ENCODE measurements at regions not wholly inside any gene's neighbourhood (a gene's known extent, or its start where the extent isn't known, plus 50 kb on each side); places are given as distances from the start of the nearest gene placed in this dataset.
"Not testable (repeated sequence)": the region's sequence is repeated elsewhere in the genome, so short reads cannot be mapped to it uniquely, and the experiment has no call there.

DNA sequence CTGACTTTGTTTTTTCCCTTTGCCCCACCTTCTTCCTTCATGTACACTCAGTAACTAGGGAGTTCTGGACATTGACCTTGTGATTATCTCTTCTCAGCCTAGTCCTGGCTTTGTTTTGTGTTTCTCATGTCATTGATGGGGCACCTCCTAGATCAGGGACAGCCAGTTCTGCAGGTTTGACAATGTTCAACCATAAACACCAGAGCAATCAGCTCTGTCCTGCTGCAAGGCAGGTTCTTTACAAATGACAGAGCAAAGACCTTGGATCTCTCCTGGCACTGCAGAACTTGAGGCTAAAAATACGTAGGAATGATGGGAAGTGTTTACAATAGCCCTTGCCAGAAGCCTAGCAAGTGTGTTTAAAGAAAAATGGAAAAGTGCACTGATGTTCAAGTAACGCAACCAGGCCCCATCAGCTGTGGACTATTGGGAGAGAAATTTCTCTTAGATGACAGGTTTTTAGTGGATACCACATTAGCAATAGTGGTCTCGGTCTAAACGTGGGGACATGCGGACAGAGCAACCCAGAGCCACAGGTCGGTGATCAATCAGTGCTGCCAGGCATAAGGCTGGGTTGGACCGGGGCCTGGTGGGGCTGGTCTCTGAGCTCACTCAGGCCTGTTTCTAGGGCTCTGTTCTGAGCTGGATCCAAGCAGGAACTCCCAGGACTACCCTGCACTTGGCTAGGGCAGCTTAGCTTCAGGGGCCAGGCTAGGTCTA is 76.8 kb downstream of the SOWAHC start:
- no peak for DNase-seq (ENCODE audit: low spot score)

GRCh38 chr2:109692013-109692743 is 78.0 kb downstream of the SOWAHC start:
- no peak for DNase-seq (ENCODE audit: low spot score)

- DNase-seq (ENCODE audit: low spot score), result not testable (repeated sequence)
Observed at GRCh38 chr2:109692831-109693230, 78.7 kb downstream of the SOWAHC start.

DNA sequence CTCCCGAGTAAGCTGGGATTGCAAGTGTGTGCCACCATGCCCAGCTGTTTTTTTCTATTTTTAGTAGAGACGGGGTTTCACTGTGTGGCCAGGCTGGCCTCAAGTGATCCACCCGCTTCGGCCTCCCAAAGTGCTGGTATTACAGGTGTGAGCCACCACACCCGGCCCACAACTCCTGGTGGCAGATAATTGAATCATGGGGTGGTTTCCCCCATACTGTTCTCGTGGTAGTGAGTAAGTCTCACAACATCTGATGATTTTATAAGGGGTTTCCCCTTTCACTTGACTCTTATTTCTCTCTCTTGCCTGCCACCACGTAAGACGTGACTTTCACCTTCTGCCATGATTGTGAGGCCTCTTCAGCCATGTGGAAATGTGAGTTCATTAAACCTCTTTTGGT is 79.1 kb downstream of the SOWAHC start:
- DNase-seq (ENCODE audit: low spot score), result not testable (repeated sequence)

GRCh38 chr2:109694190-109694589 is 80.0 kb downstream of the SOWAHC start:
- no peak for DNase-seq (ENCODE audit: low spot score)

- no peak for DNase-seq (ENCODE audit: low spot score)
Observed at GRCh38 chr2:109695290-109695689, 81.1 kb downstream of the SOWAHC start.

DNA sequence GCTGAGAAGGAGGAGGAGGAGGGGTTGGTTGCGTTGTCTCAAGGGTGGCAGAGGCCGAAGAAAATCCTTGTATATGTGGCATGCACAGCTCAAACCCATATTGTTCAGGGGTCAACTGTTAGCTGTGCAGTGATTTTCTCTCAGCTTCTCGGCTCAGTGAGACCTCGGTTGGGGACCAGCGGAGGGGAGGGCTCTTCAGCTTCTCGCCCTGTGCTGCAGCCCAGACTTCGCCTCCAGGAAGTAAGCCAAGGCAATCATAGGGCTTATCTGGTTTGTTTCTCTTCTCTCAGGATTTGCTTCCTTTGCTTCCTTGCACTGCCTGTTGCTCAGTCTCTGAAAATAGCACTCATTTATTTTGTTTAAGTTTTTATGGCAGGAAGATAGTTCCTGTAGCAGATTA is 85.5 kb downstream of the SOWAHC start:
- no peak for DNase-seq (ENCODE audit: low spot score)

DNA sequence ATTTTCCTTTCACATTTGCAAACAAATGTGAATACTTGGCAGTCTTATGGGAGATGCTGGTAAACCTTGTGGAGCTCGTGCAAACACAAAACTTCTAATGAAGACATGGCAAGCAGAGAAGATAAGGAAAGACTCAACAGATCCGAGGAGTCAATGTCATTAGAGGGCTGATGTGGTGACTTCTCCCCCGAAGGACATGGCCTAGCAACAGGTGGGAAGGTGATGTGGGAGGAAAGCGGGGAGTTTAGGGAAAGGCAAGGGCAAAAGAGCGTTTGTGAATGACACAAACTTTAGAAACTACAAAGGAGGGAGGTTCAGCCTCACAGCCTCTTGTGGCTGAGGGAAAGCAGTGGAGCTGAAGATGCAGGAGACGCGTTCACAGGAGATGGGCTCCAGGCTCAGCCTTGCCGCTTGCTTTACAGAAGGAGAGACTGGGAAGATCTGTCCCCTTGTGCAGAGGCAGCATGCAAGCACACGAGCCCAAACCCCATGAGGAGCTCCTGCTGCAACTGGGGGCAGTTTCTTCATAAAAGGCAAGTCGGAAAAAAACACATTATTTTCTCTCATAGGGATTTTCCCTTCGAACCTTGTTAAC is 86.6 kb downstream of the SOWAHC start:
- DNase-seq (ENCODE audit: low spot score), result no peak

DNA sequence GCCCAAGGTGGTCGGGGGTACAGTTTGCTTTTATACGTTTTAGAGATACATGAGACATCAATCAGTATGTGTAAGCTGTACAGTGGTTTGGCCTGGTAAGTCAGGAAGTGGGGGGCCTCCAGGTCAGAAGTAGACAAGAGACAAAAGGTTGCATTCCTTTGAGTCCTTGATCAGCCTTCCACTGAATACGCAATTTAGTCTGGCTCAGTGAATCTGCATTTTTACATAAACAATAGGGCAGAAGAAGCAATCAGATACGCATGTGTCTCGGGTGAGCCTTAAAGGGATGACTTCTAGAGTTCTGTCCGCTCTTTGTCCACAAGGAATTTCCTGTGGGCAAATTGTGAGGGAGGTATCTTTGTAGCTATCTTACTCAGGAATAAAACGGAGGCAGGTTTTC is 87.2 kb downstream of the SOWAHC start:
- DNase-seq (ENCODE audit: low spot score), result no peak

GRCh38 chr2:109702250-109702985 is 88.3 kb downstream of the SOWAHC start:
- DNase-seq (ENCODE audit: low spot score), result peak; percentile 2

DNA sequence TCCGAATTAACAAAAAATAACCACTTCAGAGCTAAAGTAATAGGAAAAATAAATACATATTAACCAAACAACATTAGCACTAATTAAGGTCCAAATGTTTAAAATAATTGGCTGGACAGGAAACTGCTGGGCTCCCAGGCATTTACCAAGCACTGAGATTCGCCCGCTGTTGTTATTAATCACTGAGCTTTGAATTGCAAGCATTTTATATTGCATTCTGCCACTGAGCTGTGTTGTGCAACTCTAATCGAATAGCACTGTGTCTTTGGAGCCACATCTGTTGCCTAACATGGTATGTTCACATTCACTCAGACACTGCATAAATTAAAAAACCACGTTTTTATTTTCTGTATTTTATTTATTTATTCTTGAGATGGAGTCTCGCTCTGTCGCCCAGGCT is 88.9 kb downstream of the SOWAHC start:
- DNase-seq (ENCODE audit: low spot score), result no peak

- no peak for DNase-seq (ENCODE audit: low spot score)
Observed at GRCh38 chr2:109703798-109704197, 89.6 kb downstream of the SOWAHC start.

DNA sequence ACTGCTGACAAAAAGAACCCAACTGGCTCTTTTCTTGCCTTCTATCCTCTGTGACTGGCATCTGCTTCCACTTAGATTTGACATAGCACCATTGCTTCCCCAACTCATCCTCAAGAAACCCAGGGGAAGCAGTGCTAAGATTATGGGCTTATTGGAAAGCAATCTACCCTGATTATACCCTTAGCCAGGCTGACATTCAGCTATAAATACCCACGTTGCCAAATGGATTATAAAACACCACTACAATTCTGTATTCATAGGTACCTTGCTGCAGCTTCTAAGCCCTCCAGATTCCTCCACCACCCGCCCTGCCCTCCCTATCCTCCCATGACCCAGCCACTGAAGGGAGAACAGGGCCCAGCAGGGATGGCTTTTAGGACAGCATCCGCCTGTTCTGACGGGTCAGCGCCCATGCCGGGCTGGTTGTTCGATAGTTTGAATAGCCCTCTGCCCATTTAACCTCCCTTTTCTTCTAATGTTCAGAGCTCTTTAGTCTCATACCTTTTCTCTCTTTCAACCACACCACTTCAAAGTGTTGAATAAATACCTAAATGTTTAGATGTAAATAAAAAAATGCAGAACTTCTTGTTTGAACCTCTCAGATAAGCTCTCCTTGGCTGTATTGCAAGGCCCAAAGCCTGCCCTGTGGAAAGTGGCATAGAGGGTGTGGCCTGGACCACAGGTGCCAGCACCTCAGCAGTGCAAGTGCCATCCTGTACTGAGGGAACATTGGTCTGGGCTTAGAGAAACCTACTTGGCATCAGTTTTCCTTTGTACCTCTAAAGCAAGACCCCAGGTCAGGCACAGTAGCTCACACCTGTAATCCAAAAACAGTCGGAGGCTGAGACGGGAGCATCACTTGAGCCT is 86.6 kb upstream of the RGPD5 start:
- no peak for DNase-seq (ENCODE audit: low spot score)

DNA sequence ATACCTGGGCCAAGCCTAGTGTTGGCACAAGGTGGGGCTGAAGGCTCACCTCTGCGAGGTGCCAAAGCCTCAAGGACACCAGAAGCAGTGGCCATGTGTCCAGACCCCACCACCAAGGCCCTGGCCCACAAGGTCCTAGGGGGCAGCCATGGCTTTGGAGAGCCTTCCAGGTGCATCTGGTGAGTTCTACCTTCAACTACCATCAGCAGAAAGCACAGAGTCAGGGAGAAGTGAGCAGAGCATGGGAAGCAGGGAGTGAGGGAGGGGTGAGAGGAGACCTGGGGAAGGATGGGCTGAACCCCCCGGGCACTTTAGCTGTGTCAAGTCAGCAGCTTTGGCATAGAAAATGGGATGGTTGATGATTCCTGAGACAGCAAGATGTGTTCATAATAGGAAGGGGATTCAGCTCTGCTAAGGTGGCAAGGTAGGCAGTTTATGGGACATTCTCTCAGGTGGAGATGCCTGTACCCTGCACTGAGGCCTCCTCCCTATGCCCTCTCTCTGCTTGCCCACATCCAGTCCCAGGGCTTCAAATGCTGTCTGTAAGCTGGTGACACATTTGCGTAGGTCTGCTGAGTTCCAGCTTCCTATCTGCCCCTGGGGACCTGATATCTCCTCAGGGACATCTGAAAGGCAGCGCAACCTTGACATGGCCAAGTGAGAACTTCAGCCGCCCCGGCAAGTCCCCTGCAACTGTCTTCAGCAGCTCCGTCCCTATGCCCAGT is 83.4 kb upstream of the RGPD5 start:
- no peak for DNase-seq (ENCODE audit: low spot score)

DNA sequence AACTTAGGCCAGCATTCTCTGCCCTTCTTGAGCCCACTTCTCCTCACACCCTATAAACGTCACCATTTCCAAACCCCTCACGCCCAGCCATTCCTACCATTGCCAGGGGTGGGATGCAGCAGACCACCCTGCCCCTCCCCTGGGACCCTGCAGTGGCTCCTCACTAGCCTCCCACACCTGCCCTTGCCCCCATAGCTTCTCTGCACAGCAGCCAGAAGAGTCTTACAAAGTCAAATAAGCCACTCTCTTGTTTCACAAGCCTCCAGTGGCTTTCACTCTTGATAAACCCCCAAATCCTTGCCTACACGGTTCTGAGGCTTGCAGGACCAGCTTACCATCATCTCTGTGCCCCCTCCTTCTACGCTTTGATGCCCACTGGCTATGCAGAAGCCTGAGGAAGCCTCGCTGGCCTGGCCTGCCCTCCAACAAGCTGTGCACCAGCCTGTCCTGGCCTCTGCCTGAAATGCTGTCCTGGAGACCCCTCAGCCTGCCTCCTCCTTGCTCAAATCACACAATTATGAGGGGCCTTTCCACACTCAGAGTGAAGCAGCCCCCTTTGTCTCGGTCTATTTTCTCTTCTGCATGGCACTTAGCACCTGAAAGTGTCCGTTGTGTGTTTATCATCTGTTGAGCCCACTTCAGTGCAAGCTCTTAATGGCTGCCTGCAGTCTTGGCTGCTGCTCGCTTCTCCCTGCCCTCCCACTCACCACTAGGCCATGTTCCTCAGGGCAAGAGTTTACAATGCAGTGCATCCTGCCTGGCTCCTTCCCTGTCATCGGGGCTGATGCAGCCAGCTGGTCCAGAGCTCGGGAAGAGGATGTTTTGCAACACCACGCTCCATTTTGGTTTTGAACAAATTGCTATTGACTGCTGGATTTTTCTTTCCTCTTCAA is 82.6 kb upstream of the RGPD5 start:
- no peak for DNase-seq (ENCODE audit: low spot score)

DNA sequence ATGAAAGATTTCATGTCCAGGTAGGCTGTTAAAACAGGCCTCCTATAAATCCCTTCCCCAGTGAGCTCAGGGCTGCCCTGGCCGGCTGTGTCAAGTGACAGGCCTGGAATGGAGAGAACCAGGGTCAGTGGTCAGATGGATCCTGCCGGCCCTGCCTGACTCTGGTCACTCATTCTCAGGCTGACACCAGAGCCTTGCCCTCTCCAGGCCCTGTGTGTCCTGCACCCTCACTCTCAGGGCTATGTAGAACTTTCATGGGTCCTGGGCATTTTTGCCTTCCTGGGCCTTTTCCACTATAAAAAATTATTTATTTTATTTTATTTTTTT is 82.0 kb upstream of the RGPD5 start:
- no peak for DNase-seq (ENCODE audit: low spot score)

GRCh38 chr2:109712746-109713145 is 81.4 kb upstream of the RGPD5 start:
- no peak for DNase-seq (ENCODE audit: low spot score)

- peak; percentile 17 for DNase-seq (ENCODE audit: low spot score)
Observed at GRCh38 chr2:109715313-109715805, 78.7 kb upstream of the RGPD5 start.

GRCh38 chr2:109716596-109716995 is 77.5 kb upstream of the RGPD5 start:
- DNase-seq (ENCODE audit: low spot score), result not testable (repeated sequence)

- no peak for DNase-seq (ENCODE audit: low spot score)
Observed at GRCh38 chr2:109718139-109718538, 76.0 kb upstream of the RGPD5 start.
